A549 (cell line): ENCODE measurements at regions not wholly inside any gene's neighbourhood (a gene's known extent, or its start where the extent isn't known, plus 50 kb on each side); places are given as distances from the start of the nearest gene placed in this dataset.

Experiments used
- ATAC-seq, 2 experiments: fragments of 200-7000 bp in 1 of 2; fragments of >200 bp in 1 of 2; cut with Nextera tagmentation in 1 of 2; cut with Tn5 transposase in 1 of 2; 3 replicates each; pipeline versions ENCODE4 v1.8.0 to v1.9.1; 2018 to 2020; ENCODE audit warnings: mild to moderate bottlenecking in 1 of 2, moderate library complexity in 1 of 2
- CTCF ChIA-PET: fragments of 300-600 bp; sonication (Branson Sonifier 250); formaldehyde crosslinking; extraction: SDS; loops from one replicate; lab custom pipeline; 2021; ENCODE audit warnings: antibody characterized with exemption, inconsistent platforms; lab: Yijun Ruan, JAX
- POLR2A ChIA-PET: fragments of 350-600 bp; formaldehyde crosslinking; extraction: SDS; loops from one replicate; lab custom pipeline; 2021; ENCODE audit warnings: antibody characterized with exemption, inconsistent platforms; lab: Yijun Ruan, JAX
- DNase-seq, 2 experiments: peaks; one replicate each; pipeline versions ENCODE4 v3.0.0 to v3.0.0-alpha.2; 2011 to 2016; ENCODE audit warnings: low read depth in 1 of 2, low spot score in 1 of 2
- FAIRE-seq: peaks from 2 replicates; lab custom pipeline; 2011; peaks lifted over from hg19 to GRCh38; lab: Jason Lieb, UNC
- H3K27ac ChIP-seq, 2 experiments: fragments of >200 bp; sonication (Bioruptor Twin); formaldehyde crosslinking; 3 replicates each; pipeline ENCODE4 v1.5.1; 2016 to 2017
- H3K4me1 ChIP-seq: fragments of >200 bp; sonication (Bioruptor Twin); formaldehyde crosslinking; 3 replicates; pipeline ENCODE4 v1.6.1; 2016
- H3K4me2 ChIP-seq: fragments of >200 bp; sonication (Bioruptor Twin); formaldehyde crosslinking; 3 replicates; pipeline ENCODE4 v1.6.1; 2016
- H3K4me3 ChIP-seq: fragments of >200 bp; sonication (Bioruptor Twin); formaldehyde crosslinking; 3 replicates; pipeline ENCODE4 v1.5.1; 2016
- H3K9me3 ChIP-seq: fragments of >200 bp; sonication (Bioruptor Twin); formaldehyde crosslinking; 3 replicates; pipeline ENCODE4 v1.6.1; 2016
- ATOH8 ChIP-seq: fragments of 250-450 bp; sonication (Bioruptor Pico); IDR thresholded peaks from 2 replicates; pipeline ENCODE4 v1.5.0; 2020; ENCODE audit warnings: low read depth, mild to moderate bottlenecking, moderate library complexity
- CBX2 ChIP-seq: fragments of 200-600 bp; sonication (generic); IDR thresholded peaks from 2 replicates; pipeline ENCODE4 v1.6.1; 2016; ENCODE audit warnings: low read depth, mild to moderate bottlenecking, borderline replicate concordance
- CEBPB ChIP-seq, 2 experiments: fragments of >200 bp in 1 of 2; sonication (Bioruptor Twin) in 1 of 2; formaldehyde crosslinking in 1 of 2; IDR thresholded peaks; 2 replicates each; pipeline ENCODE4 v1.6.1; 2012 to 2016
- CHD2 ChIP-seq: fragments of 150-350 bp; IDR thresholded peaks from 2 replicates; pipeline ENCODE4 v1.6.1; 2014; ENCODE audit warnings: low read length; ENCODE audit not compliant: partially characterized antibody
- EHF ChIP-seq: fragments of 250-450 bp; sonication (Bioruptor Pico); IDR thresholded peaks from 2 replicates; pipeline ENCODE4 v1.5.0; 2020; ENCODE audit warnings: mild to moderate bottlenecking
- EHMT2 ChIP-seq: fragments of 200-600 bp; sonication (generic); IDR thresholded peaks from 2 replicates; pipeline ENCODE4 v1.6.1; 2016; ENCODE audit warnings: antibody characterized with exemption, low read depth, mild to moderate bottlenecking, moderate library complexity
- ELK1 ChIP-seq: fragments of 150-350 bp; IDR thresholded peaks from 2 replicates; pipeline ENCODE4 v1.6.1; 2014; ENCODE audit warnings: low read depth, mild to moderate bottlenecking, low read length
- FOSL2 ChIP-seq, 2 experiments: fragments of 450-650 bp in 1 of 2; fragments of >200 bp in 1 of 2; sonication (Bioruptor Twin) in 1 of 2; formaldehyde crosslinking; IDR thresholded peaks; 2 replicates each; pipeline versions ENCODE4 v1.5.0 to v1.6.1; 2016 to 2020; ENCODE audit warnings: mild to moderate bottlenecking in 1 of 2, moderate library complexity in 1 of 2
- HMGXB4 ChIP-seq: fragments of 250-450 bp; sonication (Bioruptor Pico); IDR thresholded peaks from 2 replicates; pipeline ENCODE4 v1.5.0; 2021; ENCODE audit warnings: mild to moderate bottlenecking, moderate library complexity, borderline replicate concordance
- JUN ChIP-seq, 2 experiments: fragments of >200 bp; sonication (Bioruptor Twin); formaldehyde crosslinking; IDR thresholded peaks; 2 replicates in 1 of 2; 3 replicates in 1 of 2; pipeline ENCODE4 v1.6.1; 2016 to 2017
- KDM1A ChIP-seq: fragments of 200-600 bp; sonication (generic); IDR thresholded peaks from 2 replicates; pipeline ENCODE4 v1.6.1; 2016; ENCODE audit warnings: low read depth, mild to moderate bottlenecking
- KDM5A ChIP-seq: fragments of 200-600 bp; sonication (generic); IDR thresholded peaks from 2 replicates; pipeline ENCODE4 v1.6.1; 2016; ENCODE audit warnings: antibody characterized with exemption, mild to moderate bottlenecking
- MAFK ChIP-seq: fragments of 450-650 bp; IDR thresholded peaks from 2 replicates; pipeline ENCODE4 v1.6.1; 2014; ENCODE audit not compliant: partially characterized antibody
- NFE2L2 ChIP-seq: fragments of 150-350 bp; conservative IDR thresholded peaks from 2 replicates; pipeline ENCODE4 v1.6.1; 2014; ENCODE audit warnings: low read length
- NPAS2 ChIP-seq: fragments of 250-450 bp; sonication (Bioruptor Pico); IDR thresholded peaks from 2 replicates; pipeline ENCODE4 v1.8.0; 2022; ENCODE audit warnings: mild to moderate bottlenecking, moderate library complexity, borderline replicate concordance
- PHF8 ChIP-seq: fragments of 200-600 bp; sonication (generic); IDR thresholded peaks from 2 replicates; pipeline ENCODE4 v1.6.1; 2016; ENCODE audit warnings: low read depth, mild to moderate bottlenecking, antibody characterized with exemption, moderate library complexity, borderline replicate concordance
- RARB ChIP-seq: fragments of 250-450 bp; sonication (Bioruptor Pico); IDR thresholded peaks from 2 replicates; pipeline ENCODE4 v1.8.0; 2021; ENCODE audit warnings: mild to moderate bottlenecking, moderate library complexity
- RCOR1 ChIP-seq: fragments of 150-350 bp; IDR thresholded peaks from 2 replicates; pipeline ENCODE4 v1.6.1; 2014; ENCODE audit warnings: antibody characterized with exemption, low read length, low read depth
- REST ChIP-seq: fragments of 200-600 bp; sonication (generic); IDR thresholded peaks from 2 replicates; pipeline ENCODE4 v1.6.1; 2016; ENCODE audit warnings: antibody characterized with exemption, mild to moderate bottlenecking, moderate library complexity
- SMC3 ChIP-seq: fragments of >200 bp; sonication (Bioruptor Twin); formaldehyde crosslinking; IDR thresholded peaks from 3 replicates; pipeline ENCODE4 v1.6.1; 2018; ENCODE audit warnings: inconsistent platforms
- SREBF2 ChIP-seq: fragments of 450-650 bp; IDR thresholded peaks from 2 replicates; pipeline ENCODE4 v1.6.1; 2014; ENCODE audit warnings: mild to moderate bottlenecking, moderate library complexity
- ZC3H11A ChIP-seq: fragments of 450-650 bp; IDR thresholded peaks from 2 replicates; pipeline ENCODE4 v1.6.1; 2014; ENCODE audit warnings: antibody characterized with exemption, mild to moderate bottlenecking
- ZSCAN20 ChIP-seq: fragments of 250-450 bp; sonication (Bioruptor Pico); IDR thresholded peaks from 2 replicates; pipeline ENCODE4 v1.8.0; 2022; ENCODE audit warnings: mild to moderate bottlenecking, moderate library complexity
- WGBS: methylation state at CpG from one replicate; pipeline ENCODE4 v1.1.6; 2017; ENCODE audit errors: missing lambda C conversion rate; 5-methylcytosine and 5-hydroxymethylcytosine counted together

- ATAC-seq (no peak), FAIRE-seq (no peak), DNase-seq (no peak)
- Histone ChIP-seq H3K9me3 (no peaks in the 10 kb centered on the region), H3K4me1 (no peaks in the 10 kb centered on the region), H3K4me3 (no peak overlapping the region), H3K27ac (no peak overlapping the region), H3K4me2 (no peak overlapping the region)
- POLR2A ChIA-PET = no interaction called here
- TF ChIP-seq JUN (IDR thresholded peaks at IDR 0.05) (no peak), KDM1A (no peak), CHD2 (no peak), CBX2 (no peak), RARB (CRISPR knock-in tag) (no peak), SMC3 (no peak), NFE2L2 (no peak), ZC3H11A (no peak), CEBPB (IDR thresholded peaks at IDR 0.05) (no peak), FOSL2 (IDR thresholded peaks at IDR 0.05) (no peak), FOSL2 (CRISPR knock-in tag; IDR thresholded peaks at IDR 0.05) (no peak), SREBF2 (no peak), RCOR1 (no peak), ELK1 (no peak), ATOH8 (no peak), EHMT2 (no peak), PHF8 (no peak), REST (no peak), HMGXB4 (no peak)
- 79% methylated on average over 5 of the region's 5 CpGs for WGBS
- CTCF ChIA-PET = interaction anchor here (1.8 kb wide), 1 partner anchor 27 kb away, joined by 4 read pairs; no protein-coding TSS in a partner anchor
Measured at GRCh38 chr6:126831461-126831860, 287.0 kb upstream of the RSPO3 start.

GRCh38 chr6:126842769-126843168 lies 275.7 kb upstream of the RSPO3 start:
- FAIRE-seq = no peak
- ChIA-PET POLR2A (no interaction called here), CTCF (no interaction called here)
- Histone ChIP-seq H3K9me3 (no peaks in the 10 kb centered on the region), H3K27ac (no peak overlapping the region), H3K4me3 (no peak overlapping the region), H3K4me2 (no peak overlapping the region), H3K4me1 (no peaks in the 10 kb centered on the region)
- no peak for ATAC-seq
- 79% methylated on average over 1 of the region's 1 CpG for WGBS
- TF ChIP-seq MAFK (peak; percentile 51), EHMT2 (no peak), NPAS2 (CRISPR knock-in tag) (no peak), ZSCAN20 (CRISPR knock-in tag) (no peak), EHF (CRISPR knock-in tag) (no peak), CBX2 (no peak), KDM5A (no peak)
- no peak for DNase-seq
